ENCODE measurements at regions not wholly inside any gene's neighbourhood (a gene's known extent, or its start where the extent isn't known, plus 50 kb on each side); places are given as distances from the start of the nearest gene placed in this dataset.

DNA sequence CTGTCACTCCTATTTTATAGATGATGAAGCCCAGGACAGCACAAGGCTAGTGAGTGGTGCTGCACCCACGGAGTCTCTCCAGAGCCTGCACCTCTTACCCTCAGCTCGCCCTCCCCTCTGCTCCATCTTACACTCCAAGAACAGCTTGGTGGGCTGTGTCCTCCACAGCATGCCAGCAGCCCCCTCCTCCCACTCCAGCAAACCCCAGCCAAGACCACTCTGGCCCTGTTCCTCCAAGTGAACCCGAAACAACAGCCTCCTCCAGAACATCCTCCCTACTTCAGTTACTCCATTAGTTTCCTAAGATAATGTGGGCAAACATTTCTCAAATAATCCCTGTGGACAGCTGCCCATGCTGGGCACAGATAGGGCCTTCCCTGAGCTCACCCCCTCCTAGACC is 62.7 kb upstream of the KLF7 start:
- H3K4me1 ChIP-seq (ENCODE audit: control insufficient read depth, insufficient read depth, low read length), result peaks cover 14% of the 10 kb centered on the region
- POLR2A ChIA-PET, result interaction anchor here (0.8 kb wide), 1 partner anchor 65 kb away, joined by 4 read pairs; no protein-coding TSS in a partner anchor
- intact Hi-C loops (cut with micrococcal nuclease; ENCODE audit: unreplicated experiment), result no loop called here
- SMC1A ChIA-PET (ENCODE audit: uncharacterized antibody, unreplicated experiment), result interaction anchor here (1.6 kb wide), 1 partner anchor 60 kb away, joined by 3 read pairs; no protein-coding TSS in a partner anchor
- H3K4me3 ChIP-seq, result no peak overlapping the region
- no peaks in the 10 kb centered on the region for H3K9me3 ChIP-seq (replicated peaks; ENCODE audit: control insufficient read depth, insufficient read depth, low read length)
- ATAC-seq, result no peak
- no peak for TF ChIP-seq SPI1 (IDR thresholded peaks at IDR 0.05; ENCODE audit: borderline replicate concordance, insufficient read depth, low read depth, low read length)
- TF ChIP-seq, protein P1, sequence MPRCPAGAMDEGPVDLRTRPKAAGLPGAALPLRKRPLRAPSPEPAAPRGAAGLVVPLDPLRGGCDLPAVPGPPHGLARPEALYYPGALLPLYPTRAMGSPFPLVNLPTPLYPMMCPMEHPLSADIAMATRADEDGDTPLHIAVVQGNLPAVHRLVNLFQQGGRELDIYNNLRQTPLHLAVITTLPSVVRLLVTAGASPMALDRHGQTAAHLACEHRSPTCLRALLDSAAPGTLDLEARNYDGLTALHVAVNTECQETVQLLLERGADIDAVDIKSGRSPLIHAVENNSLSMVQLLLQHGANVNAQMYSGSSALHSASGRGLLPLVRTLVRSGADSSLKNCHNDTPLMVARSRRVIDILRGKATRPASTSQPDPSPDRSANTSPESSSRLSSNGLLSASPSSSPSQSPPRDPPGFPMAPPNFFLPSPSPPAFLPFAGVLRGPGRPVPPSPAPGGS (IDR thresholded peaks at IDR 0.05; ENCODE audit: borderline replicate concordance, insufficient read depth, low read depth, low read length, poor library complexity, severe bottlenecking), result no peak
- TF ChIP-seq NBN (IDR thresholded peaks at IDR 0.05), result no peak
- TF ChIP-seq, protein P2, sequence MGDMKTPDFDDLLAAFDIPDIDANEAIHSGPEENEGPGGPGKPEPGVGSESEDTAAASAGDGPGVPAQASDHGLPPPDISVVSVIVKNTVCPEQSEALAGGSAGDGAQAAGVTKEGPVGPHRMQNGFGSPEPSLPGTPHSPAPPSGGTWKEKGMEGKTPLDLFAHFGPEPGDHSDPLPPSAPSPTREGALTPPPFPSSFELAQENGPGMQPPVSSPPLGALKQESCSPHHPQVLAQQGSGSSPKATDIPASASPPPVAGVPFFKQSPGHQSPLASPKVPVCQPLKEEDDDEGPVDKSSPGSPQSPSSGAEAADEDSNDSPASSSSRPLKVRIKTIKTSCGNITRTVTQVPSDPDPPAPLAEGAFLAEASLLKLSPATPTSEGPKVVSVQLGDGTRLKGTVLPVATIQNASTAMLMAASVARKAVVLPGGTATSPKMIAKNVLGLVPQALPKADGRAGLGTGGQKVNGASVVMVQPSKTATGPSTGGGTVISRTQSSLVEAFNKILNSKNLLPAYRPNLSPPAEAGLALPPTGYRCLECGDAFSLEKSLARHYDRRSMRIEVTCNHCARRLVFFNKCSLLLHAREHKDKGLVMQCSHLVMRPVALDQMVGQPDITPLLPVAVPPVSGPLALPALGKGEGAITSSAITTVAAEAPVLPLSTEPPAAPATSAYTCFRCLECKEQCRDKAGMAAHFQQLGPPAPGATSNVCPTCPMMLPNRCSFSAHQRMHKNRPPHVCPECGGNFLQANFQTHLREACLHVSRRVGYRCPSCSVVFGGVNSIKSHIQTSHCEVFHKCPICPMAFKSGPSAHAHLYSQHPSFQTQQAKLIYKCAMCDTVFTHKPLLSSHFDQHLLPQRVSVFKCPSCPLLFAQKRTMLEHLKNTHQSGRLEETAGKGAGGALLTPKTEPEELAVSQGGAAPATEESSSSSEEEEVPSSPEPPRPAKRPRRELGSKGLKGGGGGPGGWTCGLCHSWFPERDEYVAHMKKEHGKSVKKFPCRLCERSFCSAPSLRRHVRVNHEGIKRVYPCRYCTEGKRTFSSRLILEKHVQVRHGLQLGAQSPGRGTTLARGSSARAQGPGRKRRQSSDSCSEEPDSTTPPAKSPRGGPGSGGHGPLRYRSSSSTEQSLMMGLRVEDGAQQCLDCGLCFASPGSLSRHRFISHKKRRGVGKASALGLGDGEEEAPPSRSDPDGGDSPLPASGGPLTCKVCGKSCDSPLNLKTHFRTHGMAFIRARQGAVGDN (IDR thresholded peaks at IDR 0.05), result no peak
- TF ChIP-seq NFYB (IDR thresholded peaks at IDR 0.05; ENCODE audit: insufficient read depth, low read depth, low read length), result no peak
- no peak for TF ChIP-seq RELA (IDR thresholded peaks at IDR 0.05; ENCODE audit: borderline replicate concordance, partially characterized antibody)
- TF ChIP-seq IKZF1 (conservative IDR thresholded peaks at IDR 0.05), result no peak
- no peak for TF ChIP-seq NRF1 (conservative IDR thresholded peaks at IDR 0.05; ENCODE audit: low read depth, low read length)
- no peak for TF ChIP-seq MEF2B (IDR thresholded peaks at IDR 0.05; ENCODE audit: partially characterized antibody, poor library complexity, severe bottlenecking)
- no peak for TF ChIP-seq SIX5 (IDR thresholded peaks at IDR 0.05; ENCODE audit: low read depth, low read length, severe bottlenecking)
- no peak for TF ChIP-seq SP1 (IDR thresholded peaks at IDR 0.05; ENCODE audit: low read depth, low read length)
- no peak for TF ChIP-seq RAD51 (IDR thresholded peaks at IDR 0.05)
- no peak for TF ChIP-seq TCF12 (IDR thresholded peaks at IDR 0.05; ENCODE audit: low read depth, low read length)
- TF ChIP-seq SMAD5 (IDR thresholded peaks at IDR 0.05; ENCODE audit: low read depth), result no peak
- CTCF ChIA-PET, result interaction anchor here (0.6 kb wide), 1 partner anchor 225 kb away, joined by 4 read pairs; no protein-coding TSS in a partner anchor
- DNase-seq (ENCODE audit: low read depth, low spot score), result no peak
- no peaks in the 10 kb centered on the region for H4K20me1 ChIP-seq (ENCODE audit: control insufficient read depth, insufficient read depth)
- WGBS (ENCODE audit: insufficient coverage, insufficient replicate concordance, low lambda C conversion rate, missing lambda C conversion rate), result 2% methylated on average over 3 of the region's 3 CpGs
- RAD21 ChIA-PET (ENCODE audit: unreplicated experiment), result interaction anchor here (0.7 kb wide), 1 partner anchor 125 kb away, joined by 3 read pairs; no protein-coding TSS in a partner anchor
- H3K4me2 ChIP-seq (ENCODE audit: control insufficient read depth, insufficient read depth), result no peak overlapping the region
- in situ Hi-C loops (cut with MboI), result no loop called here
- no peak overlapping the region for H3K27ac ChIP-seq (ENCODE audit: control insufficient read depth, insufficient read depth)
- no TSS peak for BruUV-seq (replicated peaks)
- H3K79me2 ChIP-seq (ENCODE audit: control insufficient read depth, insufficient read depth, low read length), result no peaks in the 10 kb centered on the region
- H3K27me3 ChIP-seq (replicated peaks in 1 of 2; ENCODE audit: control insufficient read depth in 2 of 2, insufficient read depth in 2 of 2, low read length in 1 of 2), result no peaks in the 10 kb centered on the region
- H3K9ac ChIP-seq (ENCODE audit: control insufficient read depth, insufficient read depth, low read length), result no peak overlapping the region
- no peaks in the 10 kb centered on the region for H3K36me3 ChIP-seq (ENCODE audit: control insufficient read depth in 2 of 2, insufficient read depth in 2 of 2, low read length in 1 of 2)
- no peak for FAIRE-seq
- H2AFZ ChIP-seq (ENCODE audit: control insufficient read depth, low read depth, low read length), result no peak overlapping the region

All from GM12878 (cell line).